ENCODE measurements at regions not wholly inside any gene's neighbourhood (a gene's known extent, or its start where the extent isn't known, plus 50 kb on each side); places are given as distances from the start of the nearest gene placed in this dataset.
A peak's percentile ranks its signal among the peaks of the same experiment; 100 is the strongest.

GRCh38 chr7:77475181-77475580, 59.0 kb upstream of the GSAP start:
- peaks cover 18% of the 10 kb centered on the region for H3K4me1 Mint-ChIP-seq (ENCODE audit: low read depth)
- H3K36me3 Mint-ChIP-seq (ENCODE audit: low read depth), result no peaks in the 10 kb centered on the region
- H3K27ac Mint-ChIP-seq, result no peak overlapping the region
- H3K27me3 Mint-ChIP-seq (ENCODE audit: insufficient read depth), result no peaks in the 10 kb centered on the region; the same call in 1 of the 2 replicates
- TF ChIP-seq CTCF (IDR thresholded peaks at IDR 0.05), result no peak
- DNase-seq, result no peak
- no peak overlapping the region for H3K4me3 Mint-ChIP-seq
- no peaks in the 10 kb centered on the region for H3K9me3 Mint-ChIP-seq

- no peaks in the 10 kb centered on the region for H3K27me3 Mint-ChIP-seq (ENCODE audit: insufficient read depth)
- TF ChIP-seq CTCF (IDR thresholded peaks at IDR 0.05), result no peak
- no peaks in the 10 kb centered on the region for H3K9me3 Mint-ChIP-seq
- no peak overlapping the region for H3K27ac Mint-ChIP-seq
- no peak overlapping the region for H3K4me3 Mint-ChIP-seq
- DNase-seq, result no peak
- H3K4me1 Mint-ChIP-seq (ENCODE audit: low read depth), result peaks cover 14% of the 10 kb centered on the region
- no peaks in the 10 kb centered on the region for H3K36me3 Mint-ChIP-seq (ENCODE audit: low read depth)
Measured at GRCh38 chr7:77474756-77475155, 58.6 kb upstream of the GSAP start.

- Mint-ChIP-seq H3K36me3 (ENCODE audit: low read depth) (peaks cover 5% of the 10 kb centered on the region; the same call in 1 of the 2 replicates), H3K27me3 (ENCODE audit: insufficient read depth) (no peaks in the 10 kb centered on the region), H3K4me1 (ENCODE audit: low read depth) (peaks cover 8% of the 10 kb centered on the region), H3K27ac (no peak overlapping the region), H3K9me3 (no peaks in the 10 kb centered on the region), H3K4me3 (no peak overlapping the region)
- DNase-seq, result no peak
- TF ChIP-seq CTCF (IDR thresholded peaks at IDR 0.05), result no peak
Measured at GRCh38 chr7:77473229-77474005, 57.3 kb upstream of the GSAP start.

- Mint-ChIP-seq H3K4me3 (no peak overlapping the region), H3K4me1 (ENCODE audit: low read depth) (peaks cover 8% of the 10 kb centered on the region), H3K27me3 (ENCODE audit: insufficient read depth) (no peaks in the 10 kb centered on the region; the same call in 1 of the 2 replicates), H3K27ac (no peak overlapping the region), H3K9me3 (no peaks in the 10 kb centered on the region), H3K36me3 (ENCODE audit: low read depth) (peaks cover 5% of the 10 kb centered on the region; the same call in 1 of the 2 replicates)
- no peak for DNase-seq
- TF ChIP-seq CTCF (IDR thresholded peaks at IDR 0.05), result 0 out of 2 replicates have a peak, but pooled peaks have one; percentile 13
Measured at GRCh38 chr7:77469927-77470326, 53.8 kb upstream of the GSAP start.

- Mint-ChIP-seq H3K4me1 (ENCODE audit: low read depth) (peaks cover 18% of the 10 kb centered on the region), H3K27ac (no peak overlapping the region), H3K9me3 (no peaks in the 10 kb centered on the region), H3K36me3 (ENCODE audit: low read depth) (peaks cover 5% of the 10 kb centered on the region; the same call in 1 of the 2 replicates), H3K4me3 (no peak overlapping the region), H3K27me3 (ENCODE audit: insufficient read depth) (no peaks in the 10 kb centered on the region; the same call in 1 of the 2 replicates)
- no peak for TF ChIP-seq CTCF (IDR thresholded peaks at IDR 0.05)
- no peak for DNase-seq
Measured at GRCh38 chr7:77467408-77467807, 51.3 kb upstream of the GSAP start.

All from HFFc6 (cell line).